ENCODE measurements at regions not wholly inside any gene's neighbourhood (a gene's known extent, or its start where the extent isn't known, plus 50 kb on each side); places are given as distances from the start of the nearest gene placed in this dataset.

DNA sequence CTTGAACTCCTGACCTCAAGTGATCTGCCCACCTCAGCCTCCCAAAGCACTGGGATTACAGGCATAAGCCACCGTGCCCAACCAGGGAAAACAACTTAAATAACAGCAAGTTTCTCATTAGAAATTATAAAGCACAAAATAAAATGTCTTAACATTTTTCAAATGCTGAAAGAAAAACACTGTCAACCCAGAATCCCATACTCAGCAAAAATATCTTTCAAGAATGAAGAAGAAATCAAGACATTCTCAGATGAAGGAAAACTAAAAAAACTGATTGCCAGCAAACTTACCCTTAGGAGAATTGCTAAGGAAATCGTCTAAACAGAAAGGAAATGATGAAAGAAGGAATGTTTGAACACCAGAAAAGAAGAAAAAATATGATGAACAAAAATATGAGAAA, 191.1 kb upstream of the NR5A2 start (continued):
- TF ChIP-seq MLLT1 (IDR thresholded peaks at IDR 0.05) (no peak), ZNF274 (IDR thresholded peaks at IDR 0.05; ENCODE audit: insufficient read depth, insufficient read length) (no peak)
- TF ChIP-seq, protein P1, sequence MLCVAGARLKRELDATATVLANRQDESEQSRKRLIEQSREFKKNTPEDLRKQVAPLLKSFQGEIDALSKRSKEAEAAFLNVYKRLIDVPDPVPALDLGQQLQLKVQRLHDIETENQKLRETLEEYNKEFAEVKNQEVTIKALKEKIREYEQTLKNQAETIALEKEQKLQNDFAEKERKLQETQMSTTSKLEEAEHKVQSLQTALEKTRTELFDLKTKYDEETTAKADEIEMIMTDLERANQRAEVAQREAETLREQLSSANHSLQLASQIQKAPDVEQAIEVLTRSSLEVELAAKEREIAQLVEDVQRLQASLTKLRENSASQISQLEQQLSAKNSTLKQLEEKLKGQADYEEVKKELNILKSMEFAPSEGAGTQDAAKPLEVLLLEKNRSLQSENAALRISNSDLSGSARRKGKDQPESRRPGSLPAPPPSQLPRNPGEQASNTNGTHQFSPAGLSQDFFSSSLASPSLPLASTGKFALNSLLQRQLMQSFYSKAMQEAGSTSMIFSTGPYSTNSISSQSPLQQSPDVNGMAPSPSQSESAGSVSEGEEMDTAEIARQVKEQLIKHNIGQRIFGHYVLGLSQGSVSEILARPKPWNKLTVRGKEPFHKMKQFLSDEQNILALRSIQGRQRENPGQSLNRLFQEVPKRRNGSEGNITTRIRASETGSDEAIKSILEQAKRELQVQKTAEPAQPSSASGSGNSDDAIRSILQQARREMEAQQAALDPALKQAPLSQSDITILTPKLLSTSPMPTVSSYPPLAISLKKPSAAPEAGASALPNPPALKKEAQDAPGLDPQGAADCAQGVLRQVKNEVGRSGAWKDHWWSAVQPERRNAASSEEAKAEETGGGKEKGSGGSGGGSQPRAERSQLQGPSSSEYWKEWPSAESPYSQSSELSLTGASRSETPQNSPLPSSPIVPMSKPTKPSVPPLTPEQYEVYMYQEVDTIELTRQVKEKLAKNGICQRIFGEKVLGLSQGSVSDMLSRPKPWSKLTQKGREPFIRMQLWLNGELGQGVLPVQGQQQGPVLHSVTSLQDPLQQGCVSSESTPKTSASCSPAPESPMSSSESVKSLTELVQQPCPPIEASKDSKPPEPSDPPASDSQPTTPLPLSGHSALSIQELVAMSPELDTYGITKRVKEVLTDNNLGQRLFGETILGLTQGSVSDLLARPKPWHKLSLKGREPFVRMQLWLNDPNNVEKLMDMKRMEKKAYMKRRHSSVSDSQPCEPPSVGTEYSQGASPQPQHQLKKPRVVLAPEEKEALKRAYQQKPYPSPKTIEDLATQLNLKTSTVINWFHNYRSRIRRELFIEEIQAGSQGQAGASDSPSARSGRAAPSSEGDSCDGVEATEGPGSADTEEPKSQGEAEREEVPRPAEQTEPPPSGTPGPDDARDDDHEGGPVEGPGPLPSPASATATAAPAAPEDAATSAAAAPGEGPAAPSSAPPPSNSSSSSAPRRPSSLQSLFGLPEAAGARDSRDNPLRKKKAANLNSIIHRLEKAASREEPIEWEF (IDR thresholded peaks at IDR 0.05; ENCODE audit: insufficient replicate concordance, low read depth, low read length), result no peak

DNA sequence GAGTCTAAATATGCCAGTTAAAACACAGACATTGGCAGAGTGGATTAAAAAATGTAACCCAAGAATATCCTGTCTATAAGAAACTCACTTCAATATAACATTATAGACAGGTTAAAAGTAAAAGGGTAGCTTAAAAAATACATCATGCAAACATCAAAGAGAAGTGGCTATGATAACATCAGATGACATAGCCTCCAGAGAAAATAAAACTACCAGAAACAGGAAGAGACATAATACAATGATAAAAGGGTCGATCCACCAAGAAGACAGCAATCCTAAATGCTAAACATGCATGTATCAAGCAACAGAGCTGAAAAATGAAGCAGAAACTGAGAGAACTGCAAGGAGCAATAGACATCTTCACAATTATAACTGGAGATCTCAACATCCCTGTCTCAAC, 190.2 kb upstream of the NR5A2 start:
- DNase-seq (ENCODE audit: low read depth, low spot score), result no peak
- Histone ChIP-seq H3K27me3 (replicated peaks in 1 of 2; ENCODE audit: control insufficient read depth in 2 of 2, insufficient read depth in 2 of 2, low read length in 1 of 2) (no peaks in the 10 kb centered on the region), H3K9me3 (replicated peaks; ENCODE audit: control insufficient read depth, insufficient read depth, low read length) (no peaks in the 10 kb centered on the region), H3K36me3 (ENCODE audit: control insufficient read depth in 2 of 2, insufficient read depth in 2 of 2, low read length in 1 of 2) (no peaks in the 10 kb centered on the region), H4K20me1 (ENCODE audit: control insufficient read depth, insufficient read depth) (no peaks in the 10 kb centered on the region), H3K79me2 (ENCODE audit: control insufficient read depth, insufficient read depth, low read length) (no peaks in the 10 kb centered on the region), H2AFZ (ENCODE audit: control insufficient read depth, low read depth, low read length) (no peak overlapping the region), H3K4me3 (no peak overlapping the region), H3K9ac (ENCODE audit: control insufficient read depth, insufficient read depth, low read length) (no peak overlapping the region), H3K4me2 (ENCODE audit: control insufficient read depth, insufficient read depth) (no peak overlapping the region), H3K4me1 (ENCODE audit: control insufficient read depth, insufficient read depth, low read length) (no peaks in the 10 kb centered on the region), H3K27ac (ENCODE audit: control insufficient read depth, insufficient read depth) (no peak overlapping the region)
- 0% methylated on average over 1 of the region's 1 CpG for WGBS (ENCODE audit: insufficient coverage, insufficient replicate concordance, low lambda C conversion rate, missing lambda C conversion rate)
- in situ Hi-C loops (cut with MboI) (no loop called here), intact Hi-C loops (cut with micrococcal nuclease; ENCODE audit: unreplicated experiment) (no loop called here)
- FAIRE-seq, result no peak
- POLR2A ChIA-PET, result no interaction called here
- SMC1A ChIA-PET (ENCODE audit: uncharacterized antibody, unreplicated experiment), result no interaction called here
- RAD21 ChIA-PET (ENCODE audit: unreplicated experiment), result no interaction called here
- BruUV-seq (replicated peaks), result no TSS peak
- ATAC-seq, result no peak
- CTCF ChIA-PET, result no interaction called here
- TF ChIP-seq, protein P2, sequence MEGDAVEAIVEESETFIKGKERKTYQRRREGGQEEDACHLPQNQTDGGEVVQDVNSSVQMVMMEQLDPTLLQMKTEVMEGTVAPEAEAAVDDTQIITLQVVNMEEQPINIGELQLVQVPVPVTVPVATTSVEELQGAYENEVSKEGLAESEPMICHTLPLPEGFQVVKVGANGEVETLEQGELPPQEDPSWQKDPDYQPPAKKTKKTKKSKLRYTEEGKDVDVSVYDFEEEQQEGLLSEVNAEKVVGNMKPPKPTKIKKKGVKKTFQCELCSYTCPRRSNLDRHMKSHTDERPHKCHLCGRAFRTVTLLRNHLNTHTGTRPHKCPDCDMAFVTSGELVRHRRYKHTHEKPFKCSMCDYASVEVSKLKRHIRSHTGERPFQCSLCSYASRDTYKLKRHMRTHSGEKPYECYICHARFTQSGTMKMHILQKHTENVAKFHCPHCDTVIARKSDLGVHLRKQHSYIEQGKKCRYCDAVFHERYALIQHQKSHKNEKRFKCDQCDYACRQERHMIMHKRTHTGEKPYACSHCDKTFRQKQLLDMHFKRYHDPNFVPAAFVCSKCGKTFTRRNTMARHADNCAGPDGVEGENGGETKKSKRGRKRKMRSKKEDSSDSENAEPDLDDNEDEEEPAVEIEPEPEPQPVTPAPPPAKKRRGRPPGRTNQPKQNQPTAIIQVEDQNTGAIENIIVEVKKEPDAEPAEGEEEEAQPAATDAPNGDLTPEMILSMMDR (IDR thresholded peaks at IDR 0.05 in 2 of 3, conservative IDR thresholded peaks at IDR 0.05 in 1 of 3; ENCODE audit: control insufficient read depth in 2 of 3, extremely low read depth in 1 of 3, insufficient read depth in 1 of 3, low read depth in 3 of 3, low read length in 3 of 3), result no peak
- TF ChIP-seq BACH1 (IDR thresholded peaks at IDR 0.05; ENCODE audit: borderline replicate concordance), result no peak
- TF ChIP-seq YBX1 (IDR thresholded peaks at IDR 0.05), result no peak
- TF ChIP-seq, protein P3, sequence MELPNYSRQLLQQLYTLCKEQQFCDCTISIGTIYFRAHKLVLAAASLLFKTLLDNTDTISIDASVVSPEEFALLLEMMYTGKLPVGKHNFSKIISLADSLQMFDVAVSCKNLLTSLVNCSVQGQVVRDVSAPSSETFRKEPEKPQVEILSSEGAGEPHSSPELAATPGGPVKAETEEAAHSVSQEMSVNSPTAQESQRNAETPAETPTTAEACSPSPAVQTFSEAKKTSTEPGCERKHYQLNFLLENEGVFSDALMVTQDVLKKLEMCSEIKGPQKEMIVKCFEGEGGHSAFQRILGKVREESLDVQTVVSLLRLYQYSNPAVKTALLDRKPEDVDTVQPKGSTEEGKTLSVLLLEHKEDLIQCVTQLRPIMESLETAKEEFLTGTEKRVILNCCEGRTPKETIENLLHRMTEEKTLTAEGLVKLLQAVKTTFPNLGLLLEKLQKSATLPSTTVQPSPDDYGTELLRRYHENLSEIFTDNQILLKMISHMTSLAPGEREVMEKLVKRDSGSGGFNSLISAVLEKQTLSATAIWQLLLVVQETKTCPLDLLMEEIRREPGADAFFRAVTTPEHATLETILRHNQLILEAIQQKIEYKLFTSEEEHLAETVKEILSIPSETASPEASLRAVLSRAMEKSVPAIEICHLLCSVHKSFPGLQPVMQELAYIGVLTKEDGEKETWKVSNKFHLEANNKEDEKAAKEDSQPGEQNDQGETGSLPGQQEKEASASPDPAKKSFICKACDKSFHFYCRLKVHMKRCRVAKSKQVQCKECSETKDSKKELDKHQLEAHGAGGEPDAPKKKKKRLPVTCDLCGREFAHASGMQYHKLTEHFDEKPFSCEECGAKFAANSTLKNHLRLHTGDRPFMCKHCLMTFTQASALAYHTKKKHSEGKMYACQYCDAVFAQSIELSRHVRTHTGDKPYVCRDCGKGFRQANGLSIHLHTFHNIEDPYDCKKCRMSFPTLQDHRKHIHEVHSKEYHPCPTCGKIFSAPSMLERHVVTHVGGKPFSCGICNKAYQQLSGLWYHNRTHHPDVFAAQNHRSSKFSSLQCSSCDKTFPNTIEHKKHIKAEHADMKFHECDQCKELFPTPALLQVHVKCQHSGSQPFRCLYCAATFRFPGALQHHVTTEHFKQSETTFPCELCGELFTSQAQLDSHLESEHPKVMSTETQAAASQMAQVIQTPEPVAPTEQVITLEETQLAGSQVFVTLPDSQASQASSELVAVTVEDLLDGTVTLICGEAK (IDR thresholded peaks at IDR 0.05; ENCODE audit: borderline replicate concordance), result no peak
- TF ChIP-seq, protein P4, sequence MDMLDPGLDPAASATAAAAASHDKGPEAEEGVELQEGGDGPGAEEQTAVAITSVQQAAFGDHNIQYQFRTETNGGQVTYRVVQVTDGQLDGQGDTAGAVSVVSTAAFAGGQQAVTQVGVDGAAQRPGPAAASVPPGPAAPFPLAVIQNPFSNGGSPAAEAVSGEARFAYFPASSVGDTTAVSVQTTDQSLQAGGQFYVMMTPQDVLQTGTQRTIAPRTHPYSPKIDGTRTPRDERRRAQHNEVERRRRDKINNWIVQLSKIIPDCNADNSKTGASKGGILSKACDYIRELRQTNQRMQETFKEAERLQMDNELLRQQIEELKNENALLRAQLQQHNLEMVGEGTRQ (IDR thresholded peaks at IDR 0.05; ENCODE audit: borderline replicate concordance, low read depth, low read length), result no peak
- TF ChIP-seq ESRRA (IDR thresholded peaks at IDR 0.05; ENCODE audit: low read length), result no peak
